ENCODE measurements at regions not wholly inside any gene's neighbourhood (a gene's known extent, or its start where the extent isn't known, plus 50 kb on each side); places are given as distances from the start of the nearest gene placed in this dataset.
"Not testable (repeated sequence)": the region's sequence is repeated elsewhere in the genome, so short reads cannot be mapped to it uniquely, and the experiment has no call there.

DNA sequence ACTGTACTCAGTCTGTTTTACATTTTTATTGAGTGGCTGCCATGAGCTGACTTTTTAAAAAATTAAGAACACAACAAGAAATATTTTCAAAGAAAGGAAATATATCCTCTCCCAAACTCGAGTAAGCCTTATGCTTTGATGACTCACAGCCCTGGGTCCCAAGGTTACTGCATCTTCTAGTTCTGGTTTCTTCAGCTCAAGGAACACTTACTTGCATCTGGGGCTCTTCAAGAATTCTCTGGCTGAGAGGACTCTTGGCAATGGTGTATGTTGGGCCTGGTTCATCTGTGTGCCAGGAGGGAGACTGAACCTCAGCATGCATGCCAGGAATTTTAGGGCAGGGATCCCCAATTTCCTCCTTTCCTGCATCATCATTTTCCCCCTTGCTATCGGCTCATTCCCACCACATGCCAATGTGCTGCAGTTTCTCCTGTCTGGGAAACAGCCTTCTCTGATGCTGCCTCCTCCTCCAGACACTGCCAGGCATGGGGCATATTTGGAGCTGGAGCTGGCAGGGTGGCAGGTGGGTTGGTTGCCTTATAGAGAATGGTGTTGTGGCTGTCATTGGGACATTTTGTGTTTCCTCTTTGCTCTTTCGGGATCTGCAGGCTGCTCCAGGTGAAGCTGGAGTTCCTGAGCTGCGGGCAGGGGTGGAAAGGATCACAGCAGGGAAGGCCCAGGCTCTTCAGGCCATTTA is 192.2 kb upstream of the HS6ST1 start:
- no peak for DNase-seq

DNA sequence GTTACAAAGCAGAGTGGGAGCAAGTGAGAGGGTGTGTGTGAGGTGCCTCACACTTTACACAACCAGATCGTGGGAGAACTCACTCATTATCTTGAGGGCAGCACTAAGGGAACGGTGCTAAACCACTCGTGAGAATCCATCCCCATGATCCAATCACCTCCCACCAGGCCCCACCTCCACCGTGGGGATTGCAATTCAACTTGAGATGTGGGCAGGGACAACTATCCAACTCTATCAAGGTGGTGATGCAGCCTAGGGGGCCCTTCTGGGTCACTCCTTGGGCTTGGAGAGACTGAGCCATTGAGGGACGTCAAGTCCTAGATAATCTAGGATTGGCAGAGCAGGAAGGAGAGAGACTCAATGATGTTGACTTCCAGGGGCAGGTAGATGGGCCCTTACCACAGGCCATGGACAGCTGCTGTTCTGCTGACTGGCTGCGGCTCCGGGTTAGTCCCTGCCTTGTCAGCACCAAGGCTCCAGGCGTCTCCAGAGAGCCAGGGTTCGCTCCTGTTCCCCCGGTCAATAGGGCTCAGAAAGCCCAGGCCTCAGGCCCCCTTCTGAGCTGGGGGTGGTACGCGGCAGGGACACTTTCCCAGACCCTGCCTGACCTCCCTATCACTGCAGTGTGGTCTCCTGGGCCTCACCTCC is 193.2 kb upstream of the HS6ST1 start:
- DNase-seq = no peak

DNA sequence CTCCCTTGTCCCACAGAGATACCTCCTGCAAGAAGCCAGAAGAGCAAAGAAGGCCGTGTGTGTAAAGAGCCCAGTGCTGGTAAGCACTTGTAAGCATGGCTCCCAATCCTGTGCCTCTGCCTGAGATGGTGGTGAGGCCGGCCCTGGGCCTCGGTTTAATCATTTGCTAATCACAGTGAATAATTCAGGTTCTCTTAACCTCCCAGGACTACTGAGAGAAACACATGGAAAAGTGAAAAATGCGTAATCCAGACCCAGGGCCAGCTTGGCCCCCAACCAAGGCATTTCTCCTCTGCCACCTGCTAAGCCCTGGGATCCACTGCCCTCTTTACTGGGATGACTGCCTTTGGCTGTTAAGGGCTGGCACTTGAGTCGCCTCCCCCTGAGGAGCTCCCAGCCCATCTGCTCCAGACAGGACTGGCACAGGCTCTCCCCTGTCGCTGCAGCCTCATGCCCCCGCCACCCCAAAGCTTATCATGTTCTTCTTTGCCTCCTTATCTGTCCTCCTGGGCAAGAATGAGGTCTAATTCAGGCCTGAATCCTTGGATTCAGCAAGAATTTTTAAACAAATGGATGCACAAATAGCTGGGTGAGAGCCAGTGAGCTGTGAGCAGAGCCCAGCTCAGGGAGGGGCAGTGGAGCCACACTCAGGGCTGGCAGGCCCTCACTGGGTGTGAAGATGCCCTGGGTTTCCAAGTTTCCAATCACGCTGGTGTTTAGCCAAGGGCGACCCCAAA is 193.9 kb upstream of the HS6ST1 start:
- no peak for DNase-seq

DNA sequence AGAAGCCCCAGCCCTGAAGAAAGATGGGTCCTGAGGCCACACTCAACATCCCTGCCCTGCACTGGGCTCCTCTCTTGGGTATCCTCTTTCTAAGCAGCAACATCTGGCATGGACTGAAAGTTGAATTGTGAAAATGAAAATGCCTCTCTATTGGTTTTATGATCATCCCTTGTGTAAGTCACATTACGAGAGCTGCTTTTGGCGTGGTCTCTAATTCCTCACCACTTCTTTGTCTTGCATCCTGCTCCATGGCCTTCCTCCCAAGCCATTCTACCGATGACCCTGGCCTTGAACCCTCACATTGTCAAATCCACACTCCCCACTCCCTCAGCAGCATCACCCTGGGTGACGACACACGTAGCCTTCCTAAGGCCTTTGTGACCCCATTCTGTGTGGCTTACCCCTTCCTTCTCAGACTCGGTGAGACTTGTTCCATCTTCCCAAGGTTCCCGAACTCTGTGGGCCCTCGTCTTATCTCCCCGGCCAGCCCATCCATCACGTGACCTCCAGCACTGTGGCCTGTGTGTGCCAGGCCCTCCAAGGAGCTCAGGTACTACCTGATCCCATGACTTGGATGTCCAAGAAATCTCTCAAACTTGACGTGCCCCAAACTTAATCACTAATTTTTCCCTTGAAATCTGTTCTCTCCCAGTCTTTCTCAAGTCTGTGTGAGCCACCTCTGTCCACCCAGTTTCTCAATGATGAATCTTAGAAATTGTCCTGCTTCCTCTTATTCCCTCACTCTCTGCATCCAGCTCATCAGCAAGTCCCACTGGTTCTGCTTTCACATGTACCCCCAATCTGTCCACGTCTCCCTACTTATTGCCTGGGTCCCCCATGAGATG is 194.7 kb upstream of the HS6ST1 start:
- no peak for DNase-seq

DNA sequence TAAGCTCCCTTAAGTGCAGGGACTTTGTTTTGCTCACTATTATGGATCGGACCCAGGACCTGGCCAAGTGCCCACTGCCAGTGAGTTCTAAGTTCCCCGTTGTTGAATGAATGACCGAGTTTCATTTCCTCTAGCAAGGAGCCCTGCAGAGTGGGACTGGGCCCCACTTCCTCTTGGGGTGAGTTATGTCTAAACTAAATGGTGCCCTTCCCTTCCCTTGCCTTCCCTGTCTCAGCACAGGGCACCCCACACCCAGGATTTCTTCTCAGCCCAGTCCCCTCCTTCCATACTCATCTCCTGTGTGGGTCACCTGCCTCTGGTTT is 195.3 kb upstream of the HS6ST1 start:
- DNase-seq = no peak

DNA sequence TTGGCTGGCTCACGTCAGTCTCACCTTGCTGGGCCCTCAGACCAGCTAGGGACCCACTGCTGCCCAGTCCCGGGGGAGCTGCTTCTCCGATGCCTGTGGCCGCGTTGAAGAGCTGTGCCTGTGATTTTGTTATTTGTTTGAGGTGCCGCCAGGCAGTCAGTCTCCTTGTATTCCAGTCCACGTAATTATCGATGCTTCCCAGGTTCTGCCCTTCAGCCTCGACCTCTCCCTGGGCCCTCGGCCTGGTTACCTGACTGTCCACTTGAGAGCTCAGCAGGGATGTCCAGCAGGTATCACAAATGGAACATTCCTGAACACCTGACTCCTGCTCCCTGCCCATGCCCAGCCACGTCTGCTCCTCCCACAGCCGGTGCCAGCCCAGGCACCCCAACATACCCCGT is 195.9 kb upstream of the HS6ST1 start:
- DNase-seq = no peak

DNA sequence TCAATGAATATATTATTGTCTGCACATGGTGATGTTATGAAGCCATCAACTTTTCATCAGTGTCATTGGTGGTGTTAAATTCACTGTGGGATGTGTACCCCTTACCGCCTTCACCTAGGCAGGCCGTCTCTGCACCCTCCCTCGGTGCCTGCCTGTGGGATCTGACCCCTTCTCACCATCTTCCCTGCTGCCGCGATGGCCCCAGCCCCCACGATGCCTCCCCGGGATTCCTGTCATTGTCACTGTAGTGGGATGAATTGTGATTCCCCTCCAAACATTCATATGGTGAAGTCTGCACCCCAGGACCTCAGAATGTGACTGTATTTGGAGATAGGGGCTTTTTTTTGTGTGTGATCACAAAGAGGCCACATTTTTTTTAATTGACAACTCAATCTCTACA is 198.3 kb upstream of the HS6ST1 start:
- no peak for DNase-seq

DNA sequence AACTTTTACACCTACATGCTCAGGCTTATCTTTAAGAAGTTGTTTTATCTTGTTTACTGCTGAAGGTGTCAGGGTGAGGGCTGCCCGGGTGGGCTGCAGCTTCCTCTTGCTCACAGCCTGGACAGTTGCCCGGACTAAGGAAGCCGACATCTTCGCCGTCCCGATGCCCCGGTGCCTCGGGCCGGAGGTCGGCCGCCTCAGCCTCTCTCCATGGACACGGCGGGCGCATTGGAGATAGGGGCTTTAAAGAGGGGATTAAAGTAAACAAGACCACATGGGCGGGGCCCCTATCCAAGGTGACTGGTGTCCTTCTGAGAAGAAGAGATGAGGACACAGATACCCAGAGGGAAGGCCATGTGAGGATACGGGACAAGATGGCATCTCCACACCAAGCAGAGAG is 200.4 kb upstream of the HS6ST1 start:
- DNase-seq = not testable (repeated sequence)

DNA sequence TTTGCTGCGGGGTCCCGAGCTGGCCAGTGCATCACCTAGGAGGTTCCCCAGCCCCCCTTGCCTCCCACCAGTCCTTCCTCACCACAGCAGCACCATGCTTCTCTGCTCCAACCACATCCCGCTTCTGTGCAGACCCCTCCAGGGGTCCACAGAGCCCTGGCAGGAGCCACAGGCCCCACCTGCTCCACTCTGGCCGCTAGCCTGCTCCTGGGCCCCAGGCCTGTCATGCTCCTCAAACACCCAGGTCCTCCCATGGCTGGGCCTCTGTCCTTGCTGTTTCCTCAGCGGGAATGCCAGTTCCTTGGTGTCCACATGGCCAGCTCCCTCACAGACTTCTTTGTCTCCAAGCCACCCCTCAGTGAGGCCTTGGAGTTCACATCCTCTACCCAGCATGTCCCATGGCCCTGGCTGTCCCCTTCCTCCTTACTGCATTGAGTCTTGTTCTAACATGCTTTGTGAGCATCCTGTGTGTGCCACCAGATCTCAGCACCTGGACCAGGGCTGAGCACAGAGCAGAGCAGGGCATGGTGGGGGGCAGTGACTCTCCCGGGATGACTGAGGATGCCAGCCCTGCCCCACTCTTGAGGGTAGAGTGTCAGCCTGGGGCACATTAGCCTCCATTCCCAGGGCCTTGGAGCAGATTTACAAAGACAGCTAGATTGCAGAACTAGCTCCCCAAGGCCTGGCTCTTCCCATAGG is 201.0 kb upstream of the HS6ST1 start:
- DNase-seq = no peak

DNA sequence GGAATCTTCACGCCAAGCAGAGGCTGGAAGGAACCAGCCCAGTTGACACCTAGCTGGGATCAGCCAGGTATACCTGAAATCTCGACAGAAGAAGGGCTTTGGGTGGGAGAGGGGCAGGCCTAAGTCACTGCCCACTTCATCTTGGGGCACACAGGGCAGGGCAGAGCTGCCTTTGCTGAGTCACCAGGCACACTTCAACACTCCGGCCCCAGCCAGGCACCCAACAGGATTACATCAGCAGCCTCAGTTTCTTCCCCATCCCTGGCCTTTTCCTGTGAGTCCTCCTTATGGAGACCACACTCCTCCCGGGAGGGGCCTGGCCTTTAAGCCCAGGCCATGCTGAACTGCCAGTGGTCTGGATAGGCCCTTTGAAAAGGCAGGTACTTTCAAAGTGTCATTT is 201.7 kb upstream of the HS6ST1 start:
- no peak for DNase-seq

DNA sequence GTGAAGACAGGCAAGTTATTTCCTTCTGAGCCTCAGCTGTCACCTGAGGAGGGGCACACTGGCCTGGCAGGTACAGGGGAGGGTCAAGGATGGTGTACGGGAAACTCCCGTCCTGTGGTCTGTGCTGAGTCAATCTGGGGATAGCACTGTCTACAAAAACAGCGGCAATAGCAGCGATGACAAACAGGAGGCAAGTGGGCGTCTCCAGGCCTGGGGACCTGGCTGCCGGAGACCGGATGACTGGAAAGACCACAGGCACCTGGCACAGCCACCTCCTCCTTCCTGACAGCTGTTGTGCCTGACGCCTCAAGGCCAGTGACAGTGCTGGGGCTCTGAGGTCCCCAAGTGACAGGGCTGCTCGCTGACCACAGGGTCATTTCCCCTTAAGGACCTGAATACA is 202.1 kb upstream of the HS6ST1 start:
- DNase-seq = no peak

DNA sequence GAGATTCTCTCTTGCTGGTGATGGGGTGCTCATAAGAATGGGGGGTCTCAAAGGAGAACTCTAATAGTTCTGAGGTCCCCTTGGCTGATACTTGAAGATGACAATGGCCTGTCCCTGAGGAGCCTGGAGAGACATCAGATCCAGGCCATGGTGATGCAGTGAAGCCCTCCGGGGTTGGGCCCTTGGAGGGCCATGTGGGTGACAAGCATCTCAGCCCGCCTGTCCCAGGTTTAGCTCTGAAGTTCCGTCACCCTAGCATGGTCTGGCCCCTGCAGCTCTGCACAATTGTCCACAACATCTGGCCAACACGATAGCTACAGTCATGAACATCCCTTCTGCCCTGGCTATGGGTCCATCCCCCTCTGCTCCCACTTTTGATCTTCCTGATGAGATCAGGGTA is 202.8 kb upstream of the HS6ST1 start:
- DNase-seq = no peak

DNA sequence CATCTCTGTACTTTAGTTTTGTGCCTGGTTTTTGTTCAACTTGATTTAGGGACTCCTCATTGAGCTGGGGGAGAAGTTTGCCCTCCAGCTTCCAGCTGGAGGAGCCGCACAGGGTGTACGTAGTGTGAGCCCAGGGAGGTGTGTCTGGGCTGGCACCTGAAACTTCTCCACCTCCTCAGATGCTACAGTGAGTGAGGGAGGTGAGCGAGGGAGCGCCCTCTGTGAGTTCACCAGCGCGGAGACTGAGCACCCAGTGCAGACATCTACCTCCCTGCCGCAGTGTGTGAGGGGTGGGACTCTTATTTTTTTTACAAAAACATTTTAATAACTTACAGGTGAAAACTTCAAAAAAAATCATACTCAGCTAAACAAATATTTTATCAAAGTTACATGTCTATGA is 204.2 kb upstream of the HS6ST1 start:
- DNase-seq = no peak

DNA sequence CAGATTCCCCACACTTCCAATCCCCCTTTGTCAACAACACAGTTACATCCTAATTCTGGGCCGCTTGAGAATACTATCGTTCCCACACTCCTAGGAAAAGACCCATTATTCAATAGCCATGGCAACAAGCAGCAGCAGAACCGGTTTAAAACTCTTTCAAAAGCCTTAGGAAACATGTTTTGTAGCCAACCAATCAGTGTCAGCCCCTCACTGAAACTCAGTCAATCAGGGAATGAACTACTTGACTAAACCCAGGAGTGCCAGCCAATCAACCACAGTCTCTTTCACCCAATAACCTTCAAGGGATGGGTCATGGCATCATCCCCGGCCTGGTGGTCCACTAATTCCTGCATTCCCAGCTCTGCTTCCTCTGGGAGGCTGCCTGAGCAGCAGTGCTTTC is 204.8 kb upstream of the HS6ST1 start:
- no peak for DNase-seq

DNA sequence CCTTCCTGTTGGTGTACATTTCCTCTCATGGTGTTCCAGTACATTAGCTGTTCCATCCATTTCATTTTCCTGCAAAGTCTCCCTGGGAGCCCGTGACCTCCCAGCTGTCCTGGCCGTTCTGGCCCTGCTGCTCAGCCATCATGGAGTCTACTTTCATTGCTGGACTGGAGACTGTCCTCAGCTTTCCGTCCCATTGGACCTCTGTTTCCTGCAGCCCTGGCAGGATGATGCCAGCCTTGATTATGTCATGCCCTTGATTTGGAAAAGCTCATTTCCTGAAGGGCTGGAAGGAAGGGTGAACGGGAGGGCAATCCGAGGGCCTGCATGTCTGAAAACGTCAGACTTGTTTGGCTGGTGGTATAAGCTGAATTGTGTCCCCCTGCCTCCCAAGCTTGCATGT is 205.5 kb upstream of the HS6ST1 start:
- DNase-seq = no peak

DNA sequence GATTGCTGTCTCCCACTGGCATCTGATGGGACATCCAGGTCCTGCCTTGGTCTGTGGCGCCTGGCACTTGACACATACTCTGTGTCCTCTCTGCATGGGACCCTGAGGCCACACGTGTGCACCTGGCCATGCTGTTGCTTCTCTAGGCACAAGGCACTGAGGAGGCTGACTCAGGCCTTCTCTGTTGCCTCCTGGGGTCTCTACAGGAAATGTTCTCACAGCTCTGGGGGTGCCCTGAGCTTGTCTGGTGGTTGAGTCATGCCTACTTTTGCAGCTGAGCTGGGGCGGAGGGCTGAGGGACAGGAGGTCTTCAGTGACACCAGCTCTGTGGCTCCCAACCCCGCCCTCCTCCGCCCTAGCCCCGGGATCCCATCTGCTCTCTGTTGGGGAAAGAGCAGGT is 207.0 kb upstream of the HS6ST1 start:
- DNase-seq = no peak

DNA sequence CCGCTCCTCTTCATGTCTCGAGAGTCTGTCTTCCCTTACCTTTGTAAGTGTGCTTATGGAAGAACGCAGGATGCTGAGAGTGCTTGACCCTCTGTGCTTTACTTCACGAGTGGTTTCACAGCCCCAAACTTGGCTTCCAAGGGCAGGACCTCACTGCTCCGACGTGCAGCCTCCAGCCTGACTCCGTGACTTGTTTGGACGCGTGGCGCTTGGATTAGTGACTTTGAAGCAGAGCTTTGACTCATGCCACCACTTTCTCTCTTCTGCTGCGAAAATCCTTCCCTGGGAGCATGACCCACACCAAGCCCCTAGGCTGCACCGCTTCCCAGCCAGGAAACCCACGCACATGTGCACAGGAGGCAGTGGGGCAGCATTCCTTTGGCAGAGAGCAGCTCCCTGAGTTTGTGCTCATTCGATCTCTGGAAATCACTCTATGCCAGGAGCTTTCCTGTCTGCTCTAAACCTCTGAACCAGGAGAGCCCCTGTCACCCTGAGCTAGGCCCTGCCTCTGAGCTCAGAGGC is 207.8 kb upstream of the HS6ST1 start:
- DNase-seq = no peak

DNA sequence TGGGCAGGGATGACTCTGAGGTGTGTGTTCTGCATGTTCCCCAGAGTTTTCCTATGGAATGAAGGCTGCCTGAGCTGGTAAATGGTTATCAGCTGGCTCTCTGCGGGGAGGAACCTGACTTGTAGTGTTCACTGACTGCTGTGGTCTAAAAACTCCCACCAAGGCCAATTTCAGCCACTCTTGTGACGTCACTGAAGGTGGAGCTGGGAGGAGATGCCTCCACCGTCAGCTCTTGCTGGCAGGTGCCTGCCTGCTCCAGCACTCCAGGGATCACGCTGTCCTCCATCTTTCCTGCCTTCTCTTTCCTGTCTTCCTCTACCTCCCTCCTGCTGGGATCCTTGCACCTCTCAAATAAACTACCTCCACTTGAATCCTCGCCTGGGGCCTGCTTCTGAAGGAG is 209.5 kb upstream of the HS6ST1 start:
- DNase-seq = no peak

DNA sequence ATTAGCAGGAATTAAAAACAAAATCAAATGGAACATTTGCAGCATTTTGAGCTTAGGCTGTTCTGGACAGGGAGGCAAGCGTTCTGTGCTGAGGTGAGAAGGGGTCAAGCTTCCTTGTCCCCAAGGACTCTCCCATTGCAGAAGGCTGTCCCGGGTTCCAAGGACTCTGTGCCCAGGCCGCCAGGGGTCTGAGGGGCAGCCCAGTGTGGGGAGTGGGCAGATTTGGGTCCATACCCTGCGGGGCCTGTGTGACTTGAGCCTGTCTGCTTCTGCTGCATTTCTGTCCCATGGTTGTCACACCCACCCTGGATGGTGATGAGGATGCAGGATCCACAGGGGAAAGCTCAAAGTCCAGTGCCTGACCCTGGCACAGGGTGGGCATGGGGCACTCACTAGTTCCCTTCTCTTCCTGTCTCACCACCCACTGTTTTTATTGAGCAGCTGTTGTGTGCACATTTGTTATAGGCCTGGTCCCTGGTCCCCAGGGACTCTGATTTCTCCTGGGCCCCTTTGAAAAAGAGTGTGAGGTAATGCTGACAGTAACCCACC is 211.4 kb upstream of the HS6ST1 start:
- DNase-seq = no peak

DNA sequence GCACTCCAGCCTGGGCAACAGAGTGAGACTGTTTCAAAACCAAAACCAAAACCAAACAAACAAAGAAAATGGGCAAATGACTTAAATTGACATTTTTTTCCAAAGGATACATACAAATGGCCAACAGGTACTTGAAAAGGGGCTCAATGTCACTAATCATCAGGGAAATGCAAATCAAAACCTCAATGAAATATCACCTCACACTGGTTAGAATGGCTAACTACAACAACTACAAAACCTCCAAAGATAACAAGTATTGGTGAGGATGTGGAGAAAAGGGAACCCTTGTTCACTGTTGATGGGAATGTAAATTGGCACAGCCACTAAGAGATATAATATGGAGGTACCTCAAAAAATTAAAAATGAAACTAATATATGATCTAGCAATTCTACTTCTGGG is 213.2 kb upstream of the HS6ST1 start:
- DNase-seq = no peak

DNA sequence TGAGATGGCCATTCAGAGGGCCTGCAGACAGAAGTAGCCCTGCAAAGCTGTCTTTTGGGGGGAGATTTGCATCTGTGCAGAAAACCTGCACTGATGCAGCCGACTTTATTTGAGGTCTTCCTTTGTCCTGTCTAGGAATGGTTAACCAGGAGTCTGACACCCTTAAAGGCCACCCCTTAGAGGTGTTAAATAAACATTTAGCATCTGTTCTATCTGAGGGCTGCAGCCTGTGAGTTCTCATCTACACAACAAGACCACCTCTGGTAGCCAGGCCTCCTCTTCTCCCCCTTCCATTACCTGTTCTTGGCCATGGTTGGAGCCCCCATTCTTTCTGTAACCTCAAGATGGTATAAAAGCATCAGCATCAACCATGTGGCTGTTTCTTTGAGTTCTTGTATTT is 214.4 kb upstream of the HS6ST1 start:
- no peak for DNase-seq

Measured in left kidney (tissue), 1 donor.